Brain microvascular endothelial cell (primary cell): ENCODE measurements at regions not wholly inside any gene's neighbourhood (a gene's known extent, or its start where the extent isn't known, plus 50 kb on each side); places are given as distances from the start of the nearest gene placed in this dataset.

Experiments used
- DNase-seq: peaks from one replicate; pipeline ENCODE4 v3.0.0-alpha.2; 2020
- H3K27ac ChIP-seq: fragments of 250-450 bp; sonication (Bioruptor Pico); 2 replicates; pipeline ENCODE4 v1.5.1; 2020; ENCODE audit warnings: mild to moderate bottlenecking, moderate library complexity
- H3K27me3 ChIP-seq: fragments of 250-450 bp; sonication (Bioruptor Pico); replicated peaks from 2 replicates; pipeline ENCODE4 v1.5.1; 2020; ENCODE audit warnings: mild to moderate bottlenecking
- H3K36me3 ChIP-seq: fragments of 250-450 bp; sonication (Bioruptor Pico); replicated peaks from 2 replicates; pipeline ENCODE4 v1.5.1; 2020; ENCODE audit warnings: mild to moderate bottlenecking
- H3K4me3 ChIP-seq: 2 replicates; pipeline ENCODE4 v1.5.1; 2011; ENCODE audit warnings: low read depth, mild to moderate bottlenecking, control low read depth, low read length, moderate library complexity
- in situ Hi-C: cut with HindIII; loops from 2 replicates; pipeline ENCODE4 v1.10.0; 2017; ENCODE audit warnings: low sequenced_read_pairs, low pct_ligation_motif_present
- TF ChIP-seq, protein P1 (sequence below): IDR thresholded peaks from 2 replicates; pipeline ENCODE4 v1.5.1; 2011; ENCODE audit warnings: low read depth, mild to moderate bottlenecking, moderate library complexity, low read length, control low read depth, inconsistent platforms; ENCODE audit errors: missing control alignments

DNA sequence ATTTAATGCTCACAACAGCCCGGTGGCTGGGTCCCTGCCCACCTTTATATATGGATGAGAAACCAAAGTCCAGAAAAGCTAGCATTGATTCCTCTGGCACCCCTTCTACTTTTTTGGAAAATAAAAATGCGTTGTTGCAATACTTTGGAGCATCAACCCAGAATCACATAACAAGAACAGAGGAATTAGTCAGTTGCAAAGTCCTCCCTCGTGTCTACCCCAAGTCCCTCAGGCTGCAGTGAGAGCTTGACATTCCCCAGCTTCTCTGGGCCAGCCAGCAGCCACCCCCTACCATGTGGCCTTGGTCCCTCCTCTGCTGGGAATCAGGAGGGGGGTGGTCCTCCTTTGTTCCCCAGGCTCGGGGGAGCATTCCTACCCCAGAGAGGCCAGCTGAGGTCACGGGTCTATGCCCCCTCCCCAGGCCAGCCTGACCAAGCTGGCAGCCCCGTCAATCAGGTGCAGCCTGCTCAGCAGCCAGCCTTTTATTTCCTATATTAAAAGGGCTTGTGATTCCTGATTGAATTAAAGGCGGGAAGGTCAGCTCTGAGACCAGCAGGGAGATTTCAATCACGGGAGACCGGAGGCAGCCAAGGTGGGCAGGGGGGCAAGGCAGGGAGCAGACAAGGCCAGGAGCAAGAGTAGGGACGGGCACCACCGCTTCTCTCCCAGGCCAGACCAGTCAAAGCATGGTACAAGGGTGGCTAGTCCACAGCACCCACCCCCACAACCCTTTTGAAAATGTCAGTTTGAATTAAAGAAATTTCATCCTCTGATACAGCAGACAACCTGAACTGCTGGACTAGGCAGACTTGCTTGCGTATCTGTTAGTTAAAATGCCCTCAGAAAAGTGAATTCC lies 158.9 kb downstream of the MRPL14 start:
- Histone ChIP-seq H3K4me3 (no peak overlapping the region), H3K27me3 (no peaks in the 10 kb centered on the region), H3K27ac (no peak overlapping the region), H3K36me3 (no peaks in the 10 kb centered on the region)
- in situ Hi-C loops, result no loop called here
- TF ChIP-seq, protein P1, sequence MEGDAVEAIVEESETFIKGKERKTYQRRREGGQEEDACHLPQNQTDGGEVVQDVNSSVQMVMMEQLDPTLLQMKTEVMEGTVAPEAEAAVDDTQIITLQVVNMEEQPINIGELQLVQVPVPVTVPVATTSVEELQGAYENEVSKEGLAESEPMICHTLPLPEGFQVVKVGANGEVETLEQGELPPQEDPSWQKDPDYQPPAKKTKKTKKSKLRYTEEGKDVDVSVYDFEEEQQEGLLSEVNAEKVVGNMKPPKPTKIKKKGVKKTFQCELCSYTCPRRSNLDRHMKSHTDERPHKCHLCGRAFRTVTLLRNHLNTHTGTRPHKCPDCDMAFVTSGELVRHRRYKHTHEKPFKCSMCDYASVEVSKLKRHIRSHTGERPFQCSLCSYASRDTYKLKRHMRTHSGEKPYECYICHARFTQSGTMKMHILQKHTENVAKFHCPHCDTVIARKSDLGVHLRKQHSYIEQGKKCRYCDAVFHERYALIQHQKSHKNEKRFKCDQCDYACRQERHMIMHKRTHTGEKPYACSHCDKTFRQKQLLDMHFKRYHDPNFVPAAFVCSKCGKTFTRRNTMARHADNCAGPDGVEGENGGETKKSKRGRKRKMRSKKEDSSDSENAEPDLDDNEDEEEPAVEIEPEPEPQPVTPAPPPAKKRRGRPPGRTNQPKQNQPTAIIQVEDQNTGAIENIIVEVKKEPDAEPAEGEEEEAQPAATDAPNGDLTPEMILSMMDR, result no peak
- DNase-seq, result no peak

- Histone ChIP-seq H3K36me3 (no peaks in the 10 kb centered on the region), H3K27ac (no peak overlapping the region), H3K27me3 (no peaks in the 10 kb centered on the region), H3K4me3 (no peak overlapping the region)
- DNase-seq, result no peak
- in situ Hi-C loops, result no loop called here
- TF ChIP-seq, protein P1, result no peak
Measured at GRCh38 chr6:43967719-43968091, 159.5 kb downstream of the MRPL14 start.

GRCh38 chr6:43966853-43967718 lies 160.2 kb downstream of the MRPL14 start:
- no peaks in the 10 kb centered on the region for H3K27me3 ChIP-seq
- in situ Hi-C loops, result no loop called here
- no peak overlapping the region for H3K27ac ChIP-seq
- TF ChIP-seq, protein P1, result no peak
- DNase-seq, result no peak
- no peaks in the 10 kb centered on the region for H3K36me3 ChIP-seq
- H3K4me3 ChIP-seq, result no peak overlapping the region

- DNase-seq, result no peak
- Histone ChIP-seq H3K27ac (no peak overlapping the region), H3K4me3 (no peak overlapping the region), H3K36me3 (no peaks in the 10 kb centered on the region), H3K27me3 (no peaks in the 10 kb centered on the region)
- TF ChIP-seq, protein P1, result no peak
- in situ Hi-C loops, result no loop called here
Measured at GRCh38 chr6:43966374-43966658, 160.9 kb downstream of the MRPL14 start.

DNA sequence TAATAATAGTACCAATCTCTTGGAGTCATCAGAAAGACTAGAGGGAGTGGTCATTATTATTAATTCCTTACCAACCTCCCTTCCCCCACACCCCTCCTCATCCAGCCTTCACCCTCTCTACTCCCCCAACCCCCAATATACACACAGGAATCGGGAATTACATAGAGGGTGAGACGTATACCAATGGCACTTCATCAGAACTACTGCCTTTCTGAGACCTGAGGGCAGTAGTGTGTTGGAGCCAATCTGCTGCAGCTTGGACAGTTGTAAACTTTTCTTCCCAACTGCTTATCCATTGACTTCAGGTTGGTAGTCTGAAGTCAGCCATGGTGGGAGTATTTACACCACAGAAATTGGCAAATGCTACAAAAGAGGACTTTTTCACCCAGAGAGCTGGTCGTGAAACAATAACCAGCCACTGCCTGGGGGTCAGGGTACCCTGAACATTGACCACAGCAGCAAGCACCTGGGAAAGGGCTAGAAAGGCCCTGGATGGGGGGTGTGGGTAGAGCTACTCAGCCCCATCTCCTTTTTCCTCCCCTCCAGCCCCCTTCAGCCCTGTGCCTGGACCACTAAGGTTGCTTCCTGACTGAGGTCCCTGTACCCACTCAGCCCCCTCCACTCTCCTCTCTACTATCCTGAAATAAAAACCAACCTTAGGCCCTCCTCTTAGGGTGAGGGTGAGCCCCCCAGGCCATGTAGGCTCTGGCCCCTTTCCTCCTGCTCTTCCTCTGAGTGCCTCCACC lies 161.5 kb downstream of the MRPL14 start:
- Histone ChIP-seq H3K27me3 (no peaks in the 10 kb centered on the region), H3K4me3 (no peak overlapping the region), H3K36me3 (no peaks in the 10 kb centered on the region), H3K27ac (no peak overlapping the region)
- no peak for DNase-seq
- TF ChIP-seq, protein P1, result no peak
- in situ Hi-C loops, result no loop called here
